HepG2 (cell line): ENCODE measurements at regions not wholly inside any gene's neighbourhood (a gene's known extent, or its start where the extent isn't known, plus 50 kb on each side); places are given as distances from the start of the nearest gene placed in this dataset.

Experiments used
- AGO1 ChIP-seq: fragments of 200-400 bp; formaldehyde crosslinking; IDR thresholded peaks from 2 replicates; pipeline ENCODE4 v1.6.1; 2017; ENCODE audit warnings: mild to moderate bottlenecking, low read depth, low read length, moderate library complexity; ENCODE audit not compliant: poor library complexity, severe bottlenecking
- ARNT ChIP-seq: fragments of 450-650 bp; IDR thresholded peaks from 2 replicates; pipeline ENCODE4 v1.6.1; 2017
- ARNT2 ChIP-seq: sonication (generic); formaldehyde crosslinking; IDR thresholded peaks from 2 replicates; pipeline ENCODE4 v1.8.0; 2022; ENCODE audit warnings: mild to moderate bottlenecking, low read depth, missing genetic modification reagents, moderate library complexity
- ARNTL ChIP-seq: sonication (generic); formaldehyde crosslinking; IDR thresholded peaks from 2 replicates; pipeline ENCODE4 v1.4.0; 2020; ENCODE audit warnings: mild to moderate bottlenecking, missing genetic modification reagents
- CC2D1A ChIP-seq: sonication (generic); formaldehyde crosslinking; IDR thresholded peaks from 2 replicates; pipeline ENCODE4 v1.8.1; 2023; ENCODE audit warnings: mild to moderate bottlenecking, missing genetic modification reagents
- EHMT2 ChIP-seq: fragments of 200-600 bp; sonication (generic); IDR thresholded peaks from 2 replicates; pipeline ENCODE4 v1.7.0; 2017; ENCODE audit warnings: antibody characterized with exemption, low read depth, low read length, borderline replicate concordance
- HCFC1 ChIP-seq: fragments of 150-350 bp; IDR thresholded peaks from 2 replicates; pipeline ENCODE4 v1.6.1; 2014; ENCODE audit warnings: low read depth, low read length
- KDM5B ChIP-seq: sonication (generic); formaldehyde crosslinking; IDR thresholded peaks from 2 replicates; pipeline ENCODE4 v1.4.0; 2020; ENCODE audit warnings: missing genetic modification reagents, mild to moderate bottlenecking, borderline replicate concordance
- KMT2A ChIP-seq: sonication (generic); formaldehyde crosslinking; IDR thresholded peaks from 2 replicates; pipeline ENCODE4 v1.4.0; 2020; ENCODE audit warnings: missing genetic modification reagents
- MAF1 ChIP-seq: sonication (generic); formaldehyde crosslinking; IDR thresholded peaks from 2 replicates; pipeline ENCODE4 v1.5.0; 2020; ENCODE audit warnings: missing genetic modification reagents, borderline replicate concordance
- MLLT10 ChIP-seq: sonication (generic); formaldehyde crosslinking; IDR thresholded peaks from 2 replicates; pipeline ENCODE4 v1.4.0; 2020; ENCODE audit warnings: missing genetic modification reagents
- NFIB ChIP-seq: sonication (generic); formaldehyde crosslinking; IDR thresholded peaks from 2 replicates; pipeline ENCODE4 v1.9.0; 2021; ENCODE audit warnings: missing genetic modification reagents, mild to moderate bottlenecking, borderline replicate concordance
- PHF20 ChIP-seq: sonication (generic); formaldehyde crosslinking; IDR thresholded peaks from 2 replicates; pipeline ENCODE4 v1.5.0; 2020; ENCODE audit warnings: mild to moderate bottlenecking, missing genetic modification reagents
- POGZ ChIP-seq: sonication (generic); formaldehyde crosslinking; IDR thresholded peaks from 2 replicates; pipeline ENCODE4 v1.4.0; 2020; ENCODE audit warnings: mild to moderate bottlenecking, missing genetic modification reagents
- RBAK ChIP-seq: sonication (generic); formaldehyde crosslinking; IDR thresholded peaks from 2 replicates; pipeline ENCODE4 v1.5.1; 2020; ENCODE audit warnings: mild to moderate bottlenecking, missing genetic modification reagents
- SAFB2 ChIP-seq: sonication (generic); formaldehyde crosslinking; IDR thresholded peaks from 2 replicates; pipeline ENCODE4 v1.5.1; 2020; ENCODE audit warnings: missing genetic modification reagents, low read depth, mild to moderate bottlenecking, borderline replicate concordance
- TEAD3 ChIP-seq: optimal IDR thresholded peaks from 2 replicates; pipeline ENCODE3; 2016; ENCODE audit warnings: borderline replicate concordance
- ZBTB49 ChIP-seq: sonication (generic); formaldehyde crosslinking; IDR thresholded peaks from 2 replicates; pipeline ENCODE4 v1.4.0; 2020; ENCODE audit warnings: missing genetic modification reagents, borderline replicate concordance
- ZNF136 ChIP-seq: sonication (generic); formaldehyde crosslinking; IDR thresholded peaks from 2 replicates; pipeline ENCODE4 v1.8.1; 2022; ENCODE audit warnings: low read depth, mild to moderate bottlenecking, moderate library complexity, missing genetic modification reagents
- ZNF282 ChIP-seq: fragments of 450-650 bp; IDR thresholded peaks from 2 replicates; pipeline ENCODE4 v1.6.1; 2018; ENCODE audit not compliant: partially characterized antibody
- ZNF343 ChIP-seq: sonication (generic); formaldehyde crosslinking; IDR thresholded peaks from 2 replicates; pipeline ENCODE4 v1.4.0; 2020; ENCODE audit warnings: mild to moderate bottlenecking, missing genetic modification reagents
- ZNF430 ChIP-seq: sonication (generic); formaldehyde crosslinking; IDR thresholded peaks from 2 replicates; pipeline ENCODE4 v1.9.0; 2021; ENCODE audit warnings: mild to moderate bottlenecking, missing genetic modification reagents
- ZNF44 ChIP-seq: sonication (generic); formaldehyde crosslinking; IDR thresholded peaks from 2 replicates; pipeline ENCODE4 v1.5.1; 2020; ENCODE audit warnings: mild to moderate bottlenecking, missing genetic modification reagents
- ZNF512B ChIP-seq: sonication (generic); formaldehyde crosslinking; IDR thresholded peaks from 2 replicates; pipeline ENCODE4 v1.5.1; 2020; ENCODE audit warnings: missing genetic modification reagents, mild to moderate bottlenecking, borderline replicate concordance
- ZNF530 ChIP-seq: sonication (generic); formaldehyde crosslinking; IDR thresholded peaks from 2 replicates; pipeline ENCODE4 v1.5.0; 2020; ENCODE audit warnings: low read depth, mild to moderate bottlenecking, missing genetic modification reagents
- ZNF549 ChIP-seq: sonication (generic); formaldehyde crosslinking; IDR thresholded peaks from 2 replicates; pipeline ENCODE4 v1.5.0; 2020; ENCODE audit warnings: missing genetic modification reagents
- ZNF552 ChIP-seq: sonication (generic); formaldehyde crosslinking; IDR thresholded peaks from 2 replicates; pipeline ENCODE4 v1.9.0; 2022; ENCODE audit warnings: missing genetic modification reagents, mild to moderate bottlenecking, borderline replicate concordance
- ZNF598 ChIP-seq: sonication (generic); formaldehyde crosslinking; IDR thresholded peaks from 2 replicates; pipeline ENCODE4 v1.5.1; 2020; ENCODE audit warnings: mild to moderate bottlenecking, missing genetic modification reagents, borderline replicate concordance
- ZNF788 ChIP-seq: sonication (generic); formaldehyde crosslinking; IDR thresholded peaks from 2 replicates; pipeline ENCODE4 v1.5.0; 2020; ENCODE audit warnings: mild to moderate bottlenecking, missing genetic modification reagents, borderline replicate concordance
- ZSCAN21 ChIP-seq: sonication (generic); formaldehyde crosslinking; IDR thresholded peaks from 2 replicates; pipeline ENCODE4 v1.8.0; 2022; ENCODE audit warnings: mild to moderate bottlenecking, missing genetic modification reagents, moderate library complexity, borderline replicate concordance

- no peak for TF ChIP-seq ZBTB49 (CRISPR knock-in tag)
- no peak for TF ChIP-seq ARNT2 (CRISPR knock-in tag)
- no peak for TF ChIP-seq AGO1
- no peak for TF ChIP-seq ZNF512B
- TF ChIP-seq ZNF788 (CRISPR knock-in tag) = peak; percentile 60; the same call in 1 of the 2 replicates
- no peak for TF ChIP-seq HCFC1
- TF ChIP-seq ZSCAN21 (CRISPR knock-in tag) = no peak
- peak; percentile 76 for TF ChIP-seq TEAD3 (CRISPR knock-in tag)
- TF ChIP-seq ZNF549 (CRISPR knock-in tag) = no peak
- TF ChIP-seq KMT2A (CRISPR knock-in tag) = no peak
- no peak for TF ChIP-seq ZNF343 (CRISPR knock-in tag)
- no peak for TF ChIP-seq ZNF44 (CRISPR knock-in tag)
- no peak for TF ChIP-seq ZNF530 (CRISPR knock-in tag)
- TF ChIP-seq SAFB2 (CRISPR knock-in tag) = no peak
- no peak for TF ChIP-seq ZNF598 (CRISPR knock-in tag)
- no peak for TF ChIP-seq KDM5B (CRISPR knock-in tag)
- no peak for TF ChIP-seq EHMT2
- TF ChIP-seq ZNF430 (CRISPR knock-in tag) = no peak
- TF ChIP-seq ZNF136 (CRISPR knock-in tag) = no peak
- TF ChIP-seq MLLT10 (CRISPR knock-in tag) = no peak
- TF ChIP-seq ZNF282 = no peak
- no peak for TF ChIP-seq ZNF552 (CRISPR knock-in tag)
- TF ChIP-seq NFIB = no peak
- no peak for TF ChIP-seq RBAK (CRISPR knock-in tag)
- peak; percentile 81 for TF ChIP-seq ARNTL (CRISPR knock-in tag)
- no peak for TF ChIP-seq PHF20 (CRISPR knock-in tag)
- peak; percentile 89 for TF ChIP-seq POGZ (CRISPR knock-in tag)
- TF ChIP-seq MAF1 (CRISPR knock-in tag) = no peak
- no peak for TF ChIP-seq ARNT
- no peak for TF ChIP-seq CC2D1A
Observed at GRCh38 chr14:54135804-54136280, 179.2 kb upstream of the BMP4 start (continued).
